Type B pancreatic cell (in vitro differentiated cells): ENCODE measurements at regions not wholly inside any gene's neighbourhood (a gene's known extent, or its start where the extent isn't known, plus 50 kb on each side); places are given as distances from the start of the nearest gene placed in this dataset.

Experiments
- DNase-seq: peaks from one replicate; pipeline ENCODE4 v3.0.0; 2021; ENCODE audit warnings: mixed read lengths; ENCODE audit not compliant: unreplicated experiment; ENCODE audit errors: extremely low spot score
- H3K27ac Mint-ChIP-seq: 2 replicates; pipeline ENCODE4 v1.8.0; 2021; ENCODE audit warnings: mild to moderate bottlenecking, mixed read lengths
- H3K27me3 Mint-ChIP-seq: 2 replicates; pipeline ENCODE4 v1.8.0; 2021; ENCODE audit warnings: mixed read lengths
- H3K36me3 Mint-ChIP-seq: 2 replicates; pipeline ENCODE4 v1.8.0; 2021; ENCODE audit warnings: mixed read lengths
- H3K4me1 Mint-ChIP-seq: one replicate; pipeline ENCODE4 v1.8.0; 2021; ENCODE audit warnings: mixed read lengths; ENCODE audit not compliant: unreplicated experiment
- H3K4me3 Mint-ChIP-seq: 2 replicates; pipeline ENCODE4 v1.8.0; 2021; ENCODE audit warnings: mild to moderate bottlenecking, mixed read lengths
- H3K9me3 Mint-ChIP-seq: 2 replicates; pipeline ENCODE4 v1.8.0; 2021; ENCODE audit warnings: mixed read lengths
- TF ChIP-seq, protein P1 (sequence below): fragments of 200-600 bp; sonication (generic); conservative IDR thresholded peaks from 2 replicates; pipeline ENCODE4 v1.5.0; 2021; ENCODE audit warnings: antibody characterized with exemption, mild to moderate bottlenecking

- Mint-ChIP-seq H3K36me3 (no peaks in the 10 kb centered on the region), H3K4me1 (peaks cover 36% of the 10 kb centered on the region), H3K27me3 (no peaks in the 10 kb centered on the region), H3K4me3 (no peak overlapping the region), H3K27ac (no peak overlapping the region), H3K9me3 (no peaks in the 10 kb centered on the region)
- no peak for DNase-seq
- TF ChIP-seq, protein P1, sequence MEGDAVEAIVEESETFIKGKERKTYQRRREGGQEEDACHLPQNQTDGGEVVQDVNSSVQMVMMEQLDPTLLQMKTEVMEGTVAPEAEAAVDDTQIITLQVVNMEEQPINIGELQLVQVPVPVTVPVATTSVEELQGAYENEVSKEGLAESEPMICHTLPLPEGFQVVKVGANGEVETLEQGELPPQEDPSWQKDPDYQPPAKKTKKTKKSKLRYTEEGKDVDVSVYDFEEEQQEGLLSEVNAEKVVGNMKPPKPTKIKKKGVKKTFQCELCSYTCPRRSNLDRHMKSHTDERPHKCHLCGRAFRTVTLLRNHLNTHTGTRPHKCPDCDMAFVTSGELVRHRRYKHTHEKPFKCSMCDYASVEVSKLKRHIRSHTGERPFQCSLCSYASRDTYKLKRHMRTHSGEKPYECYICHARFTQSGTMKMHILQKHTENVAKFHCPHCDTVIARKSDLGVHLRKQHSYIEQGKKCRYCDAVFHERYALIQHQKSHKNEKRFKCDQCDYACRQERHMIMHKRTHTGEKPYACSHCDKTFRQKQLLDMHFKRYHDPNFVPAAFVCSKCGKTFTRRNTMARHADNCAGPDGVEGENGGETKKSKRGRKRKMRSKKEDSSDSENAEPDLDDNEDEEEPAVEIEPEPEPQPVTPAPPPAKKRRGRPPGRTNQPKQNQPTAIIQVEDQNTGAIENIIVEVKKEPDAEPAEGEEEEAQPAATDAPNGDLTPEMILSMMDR, result no peak
Measured at GRCh38 chr9:27844797-27845196, 271.5 kb upstream of the C9orf72 start.

GRCh38 chr9:27847380-27847779 lies 274.1 kb upstream of the C9orf72 start:
- TF ChIP-seq, protein P1, result no peak
- peaks cover 4% of the 10 kb centered on the region for H3K27me3 Mint-ChIP-seq
- no peak for DNase-seq
- H3K4me1 Mint-ChIP-seq, result peaks cover 34% of the 10 kb centered on the region
- H3K9me3 Mint-ChIP-seq, result no peaks in the 10 kb centered on the region
- no peak overlapping the region for H3K4me3 Mint-ChIP-seq
- no peaks in the 10 kb centered on the region for H3K36me3 Mint-ChIP-seq
- no peak overlapping the region for H3K27ac Mint-ChIP-seq

GRCh38 chr9:27847818-27848217 lies 274.5 kb upstream of the C9orf72 start:
- TF ChIP-seq, protein P1, result no peak
- Mint-ChIP-seq H3K27ac (no peak overlapping the region), H3K4me1 (peaks cover 34% of the 10 kb centered on the region), H3K27me3 (peaks cover 4% of the 10 kb centered on the region), H3K9me3 (no peaks in the 10 kb centered on the region), H3K4me3 (no peak overlapping the region), H3K36me3 (no peaks in the 10 kb centered on the region)
- DNase-seq, result no peak

DNA sequence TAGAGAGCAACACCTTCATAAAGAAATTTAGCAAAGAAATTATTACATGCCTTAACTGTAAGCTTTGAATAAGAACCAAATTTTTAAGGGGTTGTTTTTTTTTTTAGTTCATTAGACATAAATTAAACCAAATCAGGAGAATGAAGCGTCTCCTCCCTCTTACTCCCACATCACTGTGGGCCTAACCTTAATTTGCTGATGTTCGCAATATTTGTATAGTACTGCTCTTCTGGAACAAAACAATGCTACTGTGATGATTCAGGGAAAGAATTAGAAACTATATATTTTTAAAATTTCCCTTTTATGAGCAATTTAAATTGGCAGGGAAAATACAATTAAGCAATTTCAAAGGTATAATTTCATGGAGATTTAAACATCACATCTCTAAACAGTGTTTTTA lies 275.0 kb upstream of the C9orf72 start:
- TF ChIP-seq, protein P1, result no peak
- peaks cover 34% of the 10 kb centered on the region for H3K4me1 Mint-ChIP-seq
- peaks cover 4% of the 10 kb centered on the region for H3K27me3 Mint-ChIP-seq
- no peak overlapping the region for H3K4me3 Mint-ChIP-seq
- H3K27ac Mint-ChIP-seq, result no peak overlapping the region
- no peaks in the 10 kb centered on the region for H3K36me3 Mint-ChIP-seq
- H3K9me3 Mint-ChIP-seq, result no peaks in the 10 kb centered on the region
- DNase-seq, result no peak

DNA sequence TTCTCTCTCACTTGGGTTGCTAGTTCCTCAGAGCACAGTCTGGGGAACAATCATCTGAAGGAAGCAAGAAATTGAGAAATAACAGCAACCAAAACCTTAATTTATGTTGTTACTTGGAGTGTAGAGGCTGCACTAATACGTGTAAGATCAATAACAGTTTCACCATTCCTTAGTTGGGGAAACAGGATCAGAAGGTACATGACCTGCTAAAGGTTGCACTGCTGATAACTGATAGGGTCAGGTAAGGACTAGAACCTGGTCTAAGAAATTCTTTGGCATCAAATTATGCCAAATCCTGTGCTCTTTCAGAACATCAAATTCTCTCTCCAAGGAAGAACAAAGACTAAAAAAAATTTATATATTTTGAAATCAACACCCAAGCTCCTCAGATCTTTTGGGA lies 278.6 kb upstream of the C9orf72 start:
- Mint-ChIP-seq H3K4me1 (peaks cover 12% of the 10 kb centered on the region), H3K27me3 (peaks cover 4% of the 10 kb centered on the region), H3K4me3 (no peak overlapping the region), H3K36me3 (no peaks in the 10 kb centered on the region), H3K27ac (no peak overlapping the region), H3K9me3 (no peaks in the 10 kb centered on the region)
- TF ChIP-seq, protein P1, result no peak
- DNase-seq, result no peak

- H3K4me1 Mint-ChIP-seq, result peaks cover 9% of the 10 kb centered on the region
- TF ChIP-seq, protein P1, result no peak
Measured at GRCh38 chr9:27853529-27853928, 280.2 kb upstream of the C9orf72 start.

More at GRCh38 chr9:27853529-27853928, 280.2 kb upstream of the C9orf72 start:
- H3K27me3 Mint-ChIP-seq, result peaks cover 4% of the 10 kb centered on the region
- H3K4me3 Mint-ChIP-seq, result no peak overlapping the region
- H3K36me3 Mint-ChIP-seq, result no peaks in the 10 kb centered on the region
- H3K27ac Mint-ChIP-seq, result no peak overlapping the region
- no peaks in the 10 kb centered on the region for H3K9me3 Mint-ChIP-seq
- no peak for DNase-seq
